ENCODE measurements at regions not wholly inside any gene's neighbourhood (a gene's known extent, or its start where the extent isn't known, plus 50 kb on each side); places are given as distances from the start of the nearest gene placed in this dataset.
"Not testable (repeated sequence)": the region's sequence is repeated elsewhere in the genome, so short reads cannot be mapped to it uniquely, and the experiment has no call there.

GRCh38 chr7:127530148-127530547 lies 55.2 kb downstream of the GCC1 start:
- DNase-seq: no peak

- no peak for DNase-seq
Observed at GRCh38 chr7:127527561-127527960, 57.8 kb downstream of the GCC1 start.

GRCh38 chr7:127525866-127526480 lies 59.4 kb downstream of the GCC1 start:
- DNase-seq: no peak

GRCh38 chr7:127516320-127516719 lies 69.1 kb downstream of the GCC1 start:
- no peak for DNase-seq

GRCh38 chr7:127514499-127514898 lies 70.9 kb downstream of the GCC1 start:
- DNase-seq: peak; percentile 51

- no peak for DNase-seq
Observed at GRCh38 chr7:127513311-127513710, 72.1 kb downstream of the GCC1 start.

- no peak for DNase-seq
Observed at GRCh38 chr7:127512663-127513062, 72.7 kb downstream of the GCC1 start.

- peak; percentile 13 for DNase-seq
Observed at GRCh38 chr7:127504715-127505114, 80.7 kb downstream of the GCC1 start.

- no peak for DNase-seq
Observed at GRCh38 chr7:127501817-127502216, 83.6 kb downstream of the GCC1 start.

GRCh38 chr7:127487381-127487780 lies 94.9 kb upstream of the ZNF800 start:
- no peak for DNase-seq

- no peak for DNase-seq
Observed at GRCh38 chr7:127486654-127487053, 94.1 kb upstream of the ZNF800 start.

GRCh38 chr7:127485482-127485881 lies 93.0 kb upstream of the ZNF800 start:
- no peak for DNase-seq

- DNase-seq: no peak
Observed at GRCh38 chr7:127484954-127485353, 92.4 kb upstream of the ZNF800 start.

GRCh38 chr7:127478461-127478860 lies 86.0 kb upstream of the ZNF800 start:
- no peak for DNase-seq

GRCh38 chr7:127478024-127478355 lies 85.5 kb upstream of the ZNF800 start:
- DNase-seq: no peak

- DNase-seq: no peak
Observed at GRCh38 chr7:127477295-127478023, 85.0 kb upstream of the ZNF800 start.

- DNase-seq: no peak
Observed at GRCh38 chr7:127476618-127477017, 84.1 kb upstream of the ZNF800 start.

- DNase-seq: no peak
Observed at GRCh38 chr7:127474457-127474856, 81.9 kb upstream of the ZNF800 start.

- no peak for DNase-seq
Observed at GRCh38 chr7:127473409-127473808, 80.9 kb upstream of the ZNF800 start.

- no peak for DNase-seq
Observed at GRCh38 chr7:127460077-127460476, 67.6 kb upstream of the ZNF800 start.

- DNase-seq: not testable (repeated sequence)
Observed at GRCh38 chr7:127451258-127451657, 58.8 kb upstream of the ZNF800 start.

- DNase-seq: no peak
Observed at GRCh38 chr7:127448566-127448965, 56.1 kb upstream of the ZNF800 start.

GRCh38 chr7:127447326-127447945 lies 54.9 kb upstream of the ZNF800 start:
- peak; percentile 79 for DNase-seq

GRCh38 chr7:127446842-127447241 lies 54.3 kb upstream of the ZNF800 start:
- DNase-seq: no peak

Measured in CD4-positive, alpha-beta T cell treated with Interleukin-10 for 1 hour (primary cell).